PFSK-1 (cell line): ENCODE measurements at regions not wholly inside any gene's neighbourhood (a gene's known extent, or its start where the extent isn't known, plus 50 kb on each side); places are given as distances from the start of the nearest gene placed in this dataset.

Experiments
- FOXP2 ChIP-seq: optimal IDR thresholded peaks from 2 replicates; pipeline ENCODE3; 2011; ENCODE audit warnings: borderline replicate concordance, control low read depth, inconsistent platforms; ENCODE audit not compliant: insufficient read depth; ENCODE audit errors: extremely low read length, extremely low read depth
- POLR2AphosphoS5 ChIP-seq: IDR thresholded peaks from 2 replicates; pipeline ENCODE4 v1.6.1; 2012; ENCODE audit warnings: low read depth, mild to moderate bottlenecking, control low read depth, low read length, moderate library complexity
- SIN3A ChIP-seq: IDR thresholded peaks from 2 replicates; pipeline ENCODE4 v1.6.1; 2012; ENCODE audit warnings: mild to moderate bottlenecking, low read length, moderate library complexity, borderline replicate concordance; ENCODE audit not compliant: insufficient read depth
- TAF1 ChIP-seq: IDR thresholded peaks from 2 replicates; pipeline ENCODE4 v1.6.1; 2012; ENCODE audit warnings: low read length, control low read depth, borderline replicate concordance; ENCODE audit not compliant: insufficient read depth
- TF ChIP-seq, protein P1 (sequence below), 2 experiments: IDR thresholded peaks; 2 replicates each; pipeline versions ENCODE4 v1.6.1 to v1.8.0; 2011 to 2012; ENCODE audit warnings: low read depth in 2 of 2, low read length in 2 of 2, control low read depth in 1 of 2, inconsistent platforms in 1 of 2, mild to moderate bottlenecking in 1 of 2, moderate library complexity in 1 of 2; ENCODE audit not compliant: insufficient read depth in 1 of 2

DNA sequence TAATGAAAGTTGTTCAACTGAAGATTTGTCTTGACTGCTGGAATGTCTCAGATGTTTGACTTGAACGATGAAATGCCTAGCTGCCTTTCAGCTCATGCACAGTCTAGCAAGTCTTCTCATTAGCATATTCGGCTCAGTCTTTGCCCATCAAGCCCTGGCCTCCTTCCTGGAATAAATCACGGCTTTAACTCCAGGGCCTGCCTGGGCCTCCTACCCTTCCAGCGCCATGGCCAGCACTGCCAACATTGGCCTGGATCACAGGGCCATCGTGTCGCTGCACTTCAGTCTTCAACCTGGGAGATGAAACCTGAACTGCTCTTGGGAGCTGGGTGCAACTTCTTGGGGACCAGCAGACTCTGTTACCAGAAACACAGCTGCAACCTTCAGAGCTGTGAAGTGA is 126.7 kb upstream of the TMEM260 start:
- no peak for TF ChIP-seq POLR2AphosphoS5
- TF ChIP-seq, protein P1, sequence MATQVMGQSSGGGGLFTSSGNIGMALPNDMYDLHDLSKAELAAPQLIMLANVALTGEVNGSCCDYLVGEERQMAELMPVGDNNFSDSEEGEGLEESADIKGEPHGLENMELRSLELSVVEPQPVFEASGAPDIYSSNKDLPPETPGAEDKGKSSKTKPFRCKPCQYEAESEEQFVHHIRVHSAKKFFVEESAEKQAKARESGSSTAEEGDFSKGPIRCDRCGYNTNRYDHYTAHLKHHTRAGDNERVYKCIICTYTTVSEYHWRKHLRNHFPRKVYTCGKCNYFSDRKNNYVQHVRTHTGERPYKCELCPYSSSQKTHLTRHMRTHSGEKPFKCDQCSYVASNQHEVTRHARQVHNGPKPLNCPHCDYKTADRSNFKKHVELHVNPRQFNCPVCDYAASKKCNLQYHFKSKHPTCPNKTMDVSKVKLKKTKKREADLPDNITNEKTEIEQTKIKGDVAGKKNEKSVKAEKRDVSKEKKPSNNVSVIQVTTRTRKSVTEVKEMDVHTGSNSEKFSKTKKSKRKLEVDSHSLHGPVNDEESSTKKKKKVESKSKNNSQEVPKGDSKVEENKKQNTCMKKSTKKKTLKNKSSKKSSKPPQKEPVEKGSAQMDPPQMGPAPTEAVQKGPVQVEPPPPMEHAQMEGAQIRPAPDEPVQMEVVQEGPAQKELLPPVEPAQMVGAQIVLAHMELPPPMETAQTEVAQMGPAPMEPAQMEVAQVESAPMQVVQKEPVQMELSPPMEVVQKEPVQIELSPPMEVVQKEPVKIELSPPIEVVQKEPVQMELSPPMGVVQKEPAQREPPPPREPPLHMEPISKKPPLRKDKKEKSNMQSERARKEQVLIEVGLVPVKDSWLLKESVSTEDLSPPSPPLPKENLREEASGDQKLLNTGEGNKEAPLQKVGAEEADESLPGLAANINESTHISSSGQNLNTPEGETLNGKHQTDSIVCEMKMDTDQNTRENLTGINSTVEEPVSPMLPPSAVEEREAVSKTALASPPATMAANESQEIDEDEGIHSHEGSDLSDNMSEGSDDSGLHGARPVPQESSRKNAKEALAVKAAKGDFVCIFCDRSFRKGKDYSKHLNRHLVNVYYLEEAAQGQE (IDR thresholded peaks at IDR 0.05; ENCODE audit: insufficient read depth in 1 of 2, low read depth in 2 of 2, low read length in 2 of 2), result peak; percentile 78 to 86
- no peak for TF ChIP-seq FOXP2
- no peak for TF ChIP-seq TAF1
- no peak for TF ChIP-seq SIN3A
